Jurkat, Clone E6-1 (cell line): ENCODE measurements at regions not wholly inside any gene's neighbourhood (a gene's known extent, or its start where the extent isn't known, plus 50 kb on each side); places are given as distances from the start of the nearest gene placed in this dataset.
"Not testable (repeated sequence)": the region's sequence is repeated elsewhere in the genome, so short reads cannot be mapped to it uniquely, and the experiment has no call there.

Experiments
- DNase-seq: peaks from one replicate; pipeline ENCODE4 v3.0.0-alpha.2; 2011; ENCODE audit warnings: low read depth, low spot score
- H3K4me3 ChIP-seq: 2 replicates; pipeline ENCODE4 v1.5.1; 2011; ENCODE audit warnings: mild to moderate bottlenecking, low read length, control low read depth, moderate library complexity

- H3K4me3 ChIP-seq: no peak overlapping the region
- DNase-seq: no peak
Measured at GRCh38 chr6:85241498-85242052, 208.3 kb upstream of the NT5E start.

- no peak overlapping the region for H3K4me3 ChIP-seq
- DNase-seq: no peak
Measured at GRCh38 chr6:85240787-85241385, 209.0 kb upstream of the NT5E start.

GRCh38 chr6:85237478-85237877 is 212.4 kb upstream of the NT5E start:
- no peak for DNase-seq
- H3K4me3 ChIP-seq: no peak overlapping the region

GRCh38 chr6:85236636-85237035 is 213.2 kb upstream of the NT5E start:
- DNase-seq: no peak
- H3K4me3 ChIP-seq: no peak overlapping the region

DNA sequence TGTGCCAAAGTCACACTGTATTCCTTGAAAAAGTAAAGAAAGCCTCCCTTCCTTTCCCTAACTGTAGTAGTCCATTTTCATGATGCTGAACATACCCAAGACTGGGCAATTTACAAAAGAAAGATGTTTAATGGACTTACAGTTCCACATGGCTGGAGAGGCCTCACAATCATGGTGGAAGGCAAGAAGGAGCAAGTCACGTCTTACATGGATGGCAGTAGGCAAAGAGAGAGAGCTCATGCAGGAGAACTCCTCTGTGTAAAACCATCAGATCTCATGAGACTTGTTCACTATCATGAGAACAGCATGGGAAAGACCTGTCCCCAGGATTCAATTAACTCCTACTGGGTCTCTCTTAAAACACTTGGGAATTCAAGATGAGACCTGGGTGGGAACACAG is 222.5 kb upstream of the NT5E start:
- not testable (repeated sequence) for H3K4me3 ChIP-seq, DNase-seq

GRCh38 chr6:85212794-85213193 is 237.1 kb upstream of the NT5E start:
- DNase-seq, H3K4me3 ChIP-seq: not testable (repeated sequence)

DNA sequence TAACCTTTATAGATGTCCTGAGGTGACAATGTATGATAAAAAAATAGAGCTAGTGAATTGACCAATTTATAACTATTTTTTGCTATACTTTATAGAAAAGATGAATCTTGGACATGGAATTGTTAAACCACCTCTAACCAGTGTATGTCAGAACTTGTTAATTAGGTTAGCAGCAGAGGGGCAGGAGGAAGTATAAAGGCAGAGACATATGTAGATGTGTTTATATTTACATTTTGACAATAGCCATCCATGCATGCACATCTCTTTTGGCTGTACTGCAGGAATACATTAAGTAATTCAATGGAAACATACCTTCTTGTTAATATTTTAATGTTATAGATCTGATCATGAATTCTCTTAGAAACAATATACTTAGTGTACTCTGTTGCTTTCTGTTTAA is 254.6 kb upstream of the NT5E start:
- DNase-seq: no peak
- no peak overlapping the region for H3K4me3 ChIP-seq

DNA sequence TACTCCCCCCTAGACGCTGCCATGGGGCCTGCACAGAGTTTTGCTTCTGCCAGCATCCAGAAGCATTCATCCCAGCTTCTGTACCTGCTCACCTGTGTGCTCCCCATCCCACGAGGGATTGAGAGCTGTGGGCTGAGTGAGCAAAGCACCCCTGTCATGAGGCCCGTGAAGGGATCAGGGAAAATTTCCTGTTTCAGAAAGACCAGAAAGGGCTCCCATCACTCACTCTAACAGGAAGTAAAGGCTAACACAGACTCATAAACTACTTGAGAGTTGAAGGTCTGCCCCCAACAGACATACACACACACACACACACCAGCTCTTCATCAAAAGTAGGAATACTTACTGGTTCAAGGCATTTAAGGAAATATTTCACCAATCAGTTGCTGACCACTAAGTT is 256.5 kb upstream of the NT5E start:
- H3K4me3 ChIP-seq: no peak overlapping the region
- DNase-seq: no peak

GRCh38 chr6:85192596-85192995 is 257.3 kb upstream of the NT5E start:
- no peak for DNase-seq

GRCh38 chr6:85192186-85192585 is 257.7 kb upstream of the NT5E start:
- H3K4me3 ChIP-seq: no peak overlapping the region
- DNase-seq: no peak

More at GRCh38 chr6:85192596-85192995, 257.3 kb upstream of the NT5E start:
- H3K4me3 ChIP-seq: no peak overlapping the region

DNA sequence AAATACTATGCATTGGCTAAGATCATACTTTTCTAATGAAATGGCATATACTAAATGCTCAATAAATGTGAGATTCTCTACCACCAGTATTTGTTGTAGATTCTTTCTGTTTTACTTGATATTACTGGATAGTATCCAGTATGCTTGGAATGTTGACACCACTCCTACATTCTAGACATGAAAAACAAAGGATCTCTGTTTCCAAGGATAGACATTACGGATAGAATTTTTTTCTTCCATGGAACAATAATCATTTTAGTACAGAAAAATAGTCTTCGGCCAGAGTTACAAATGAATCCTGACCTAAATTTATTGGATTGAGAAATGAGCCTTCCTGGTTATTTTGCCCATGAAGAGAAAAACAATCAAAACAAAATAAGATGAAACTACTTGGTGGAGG is 258.2 kb upstream of the NT5E start:
- no peak for DNase-seq
- H3K4me3 ChIP-seq: no peak overlapping the region

DNA sequence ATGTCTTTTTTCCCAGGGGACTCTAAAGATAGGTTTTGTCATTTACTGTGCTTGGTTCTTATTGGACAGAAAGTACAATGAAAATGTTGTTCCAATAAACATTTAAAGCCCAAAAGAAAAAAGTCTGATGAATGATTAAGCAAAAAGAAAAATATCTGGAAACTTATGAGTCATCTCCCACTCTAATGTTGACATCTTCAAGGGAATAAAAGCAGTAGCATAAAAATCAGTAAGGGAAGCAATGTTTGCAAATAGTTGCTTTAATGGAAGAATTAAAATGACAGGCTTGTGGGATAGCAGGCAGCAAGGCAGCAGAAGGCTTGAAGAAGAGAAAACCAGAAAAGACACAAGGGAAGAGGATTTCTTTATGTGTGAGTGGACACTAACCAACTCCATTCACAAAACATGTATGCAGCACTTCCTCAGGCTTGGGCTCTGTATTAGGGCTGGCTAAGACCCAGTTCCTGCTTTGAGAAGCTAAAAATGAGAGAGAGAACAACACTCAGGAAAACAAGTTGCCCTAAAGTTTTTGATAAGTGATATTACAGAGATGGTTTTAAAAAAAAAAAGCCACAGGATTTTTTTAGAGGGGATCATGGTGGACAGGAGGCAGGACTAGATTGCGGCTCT is 263.2 kb upstream of the NT5E start:
- no peak for DNase-seq
- H3K4me3 ChIP-seq: no peak overlapping the region

DNA sequence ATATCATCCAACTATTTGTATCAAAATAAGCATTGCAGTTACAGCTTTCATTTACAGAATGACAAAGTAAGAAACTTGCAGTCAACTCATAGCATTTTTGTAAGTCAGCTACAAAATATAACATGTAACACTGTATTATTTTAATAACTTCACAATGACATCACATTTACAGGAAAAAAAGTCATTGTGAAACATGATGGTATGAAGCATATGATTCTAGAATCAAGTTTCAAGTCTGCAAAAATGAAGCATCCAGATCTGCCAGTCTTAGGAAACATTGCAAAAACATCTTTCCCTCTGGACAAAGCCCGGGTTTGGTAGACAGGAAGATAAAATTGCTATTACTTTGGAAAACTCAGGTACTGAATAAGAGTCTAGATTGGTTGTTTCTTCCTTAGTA is 263.9 kb upstream of the NT5E start:
- H3K4me3 ChIP-seq: no peak overlapping the region
- DNase-seq: no peak

GRCh38 chr6:85183841-85184240 is 266.0 kb upstream of the NT5E start:
- no peak for DNase-seq
- H3K4me3 ChIP-seq: no peak overlapping the region

- DNase-seq: no peak
- H3K4me3 ChIP-seq: no peak overlapping the region
Measured at GRCh38 chr6:85172705-85173104, 277.2 kb upstream of the NT5E start.

DNA sequence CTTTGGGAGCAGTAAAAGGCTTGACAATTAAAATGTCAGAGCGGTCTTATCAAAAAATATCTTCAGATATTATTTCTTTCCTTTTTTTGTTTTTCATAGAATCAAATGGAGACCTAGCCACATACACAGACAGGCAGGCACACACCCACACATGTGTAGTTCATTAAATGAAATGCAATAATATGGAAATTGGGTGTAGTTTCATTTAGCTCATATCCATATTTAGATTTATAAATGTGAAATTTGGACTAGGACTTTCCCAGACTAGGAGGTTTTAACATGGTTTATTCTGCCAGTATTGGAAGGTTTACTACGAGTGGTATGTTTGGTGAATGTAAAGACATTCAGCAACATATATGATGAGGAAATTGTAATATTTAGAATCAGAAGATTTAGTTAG is 277.7 kb upstream of the NT5E start:
- no peak overlapping the region for H3K4me3 ChIP-seq
- DNase-seq: no peak

DNA sequence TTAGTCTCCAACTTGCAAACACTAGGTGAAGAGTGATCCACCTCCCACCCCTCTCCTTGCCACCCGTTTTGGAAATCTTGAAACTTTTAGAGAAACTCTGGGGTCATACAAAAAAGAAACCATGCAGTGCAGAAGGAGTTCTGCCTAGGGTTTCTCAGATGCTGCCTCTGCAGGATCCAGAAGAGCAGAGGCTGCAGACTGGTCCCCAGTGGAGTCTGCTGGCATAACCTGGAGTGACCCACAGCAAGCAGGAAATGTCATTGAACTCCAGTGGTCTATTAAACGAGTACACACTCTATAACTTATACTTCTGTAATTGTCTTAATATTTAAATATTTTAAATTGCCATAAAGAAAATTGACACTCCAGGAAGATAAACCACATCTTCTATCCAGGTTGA is 280.7 kb upstream of the NT5E start:
- no peak overlapping the region for H3K4me3 ChIP-seq
- no peak for DNase-seq

DNA sequence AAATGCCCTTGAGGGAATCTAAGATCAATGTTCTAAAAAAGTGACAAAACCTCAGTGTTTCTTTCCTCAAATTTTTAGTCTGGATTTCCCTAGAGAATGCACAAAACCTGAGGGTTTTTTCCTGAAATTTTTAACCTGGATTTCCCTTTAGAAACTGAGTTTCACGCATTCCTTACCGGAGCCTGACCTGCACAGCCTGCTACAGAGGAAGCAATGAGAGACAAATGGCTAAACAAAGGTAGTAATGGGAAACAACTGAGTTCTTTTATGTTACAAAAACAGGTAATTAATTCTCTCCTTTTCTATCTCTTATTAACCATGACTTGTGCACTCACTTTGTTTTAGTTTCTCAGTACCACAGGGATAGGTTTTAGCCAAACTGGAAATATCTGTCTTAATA is 281.7 kb upstream of the NT5E start:
- no peak for DNase-seq
- H3K4me3 ChIP-seq: no peak overlapping the region

DNA sequence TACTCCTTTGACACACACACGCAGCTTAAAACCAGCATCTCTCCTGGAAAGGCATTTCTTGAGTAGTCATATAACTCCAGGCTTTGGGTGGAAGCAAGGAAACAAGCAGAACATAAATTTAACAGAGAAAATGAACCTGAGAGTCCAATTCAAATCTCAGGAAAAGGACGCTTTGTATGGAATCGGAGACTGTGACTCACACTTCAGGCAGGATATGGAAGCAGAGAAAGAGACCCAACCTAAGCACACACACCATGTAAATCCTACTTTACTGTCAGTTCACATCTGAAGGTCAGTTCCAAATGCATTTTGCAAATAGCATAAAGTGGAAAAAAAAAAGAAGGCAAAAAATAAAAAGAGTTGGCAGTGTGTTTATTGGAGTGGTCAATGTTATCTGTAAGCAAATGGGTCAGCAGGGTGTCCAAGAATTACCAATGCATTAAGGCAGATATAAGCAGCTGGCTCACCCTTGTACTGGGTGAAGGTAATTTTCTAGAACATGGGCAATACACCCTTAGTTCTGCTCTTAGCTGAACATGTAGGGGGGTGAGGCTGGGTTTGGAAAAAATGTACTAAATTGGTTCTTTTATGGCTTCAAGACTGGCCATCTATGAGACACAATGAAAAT is 283.7 kb upstream of the NT5E start:
- no peak for DNase-seq
- no peak overlapping the region for H3K4me3 ChIP-seq

DNA sequence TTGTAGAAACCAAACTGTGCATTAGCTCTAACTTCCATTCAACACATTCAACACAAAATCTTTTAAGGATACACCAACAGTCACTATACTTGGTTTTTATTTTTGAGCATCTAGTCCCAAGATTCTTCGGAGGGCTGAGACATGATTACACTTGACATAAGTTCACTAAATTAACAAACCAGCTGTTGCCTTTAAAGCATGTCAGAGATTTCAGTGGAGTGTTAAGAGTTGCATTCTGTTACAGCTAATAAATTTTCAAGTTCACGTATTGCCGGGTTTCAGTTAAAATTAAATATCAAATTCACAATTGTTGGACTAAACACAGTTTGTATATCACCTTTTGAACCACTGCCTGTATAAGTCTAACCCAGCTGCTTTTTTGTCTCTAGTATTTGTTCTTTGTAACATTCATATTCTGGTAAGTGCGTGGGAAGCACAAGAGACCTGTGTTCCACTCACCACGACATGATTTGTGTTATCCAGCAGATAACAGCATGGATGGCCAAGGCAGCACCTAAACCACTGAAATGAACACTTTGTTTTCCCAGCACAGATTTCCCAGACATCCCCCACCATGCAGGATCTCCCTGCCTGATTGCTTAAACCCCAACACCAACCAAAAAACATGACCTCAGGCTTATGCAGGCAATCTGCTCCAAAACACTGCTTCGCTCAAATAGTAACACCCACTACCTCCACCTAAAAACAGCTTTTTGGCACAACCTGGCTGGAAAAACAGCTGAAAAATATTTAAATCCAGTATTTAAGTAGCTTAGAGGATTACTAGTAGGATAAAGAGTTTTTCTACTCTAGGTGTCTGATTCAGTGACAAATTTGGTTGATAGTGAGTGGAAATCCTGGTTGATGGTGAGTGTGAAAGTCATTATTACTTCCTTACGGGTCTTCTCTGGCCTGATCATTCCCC is 286.5 kb upstream of the NT5E start:
- DNase-seq: no peak
- no peak overlapping the region for H3K4me3 ChIP-seq
